Small intestine (tissue), 7 donors: ENCODE measurements at regions not wholly inside any gene's neighbourhood (a gene's known extent, or its start where the extent isn't known, plus 50 kb on each side); places are given as distances from the start of the nearest gene placed in this dataset.

ENCODE experiments used
- DNase-seq, 2 donors: peaks; one replicate each; pipeline versions ENCODE4 v3.0.0 to v3.0.0-alpha.2; 2013
- FAIRE-seq: peaks from 2 replicates; lab custom pipeline; 2012; peaks lifted over from hg19 to GRCh38; lab: Jason Lieb, UNC
- H3K27ac ChIP-seq, 3 donors: one replicate each; pipeline ENCODE4 v1.5.1; 2013; ENCODE audit warnings: low read length in 2 of 3, mild to moderate bottlenecking in 2 of 3, control low read depth in 1 of 3, inconsistent platforms in 1 of 3, low read depth in 1 of 3, moderate library complexity in 1 of 3
- H3K27me3 ChIP-seq, 3 donors: one replicate each; pipeline ENCODE4 v1.6.1; 2013; ENCODE audit warnings: low read length in 3 of 3, inconsistent platforms in 1 of 3; ENCODE audit not compliant: control insufficient read depth in 3 of 3, insufficient read depth in 3 of 3
- H3K36me3 ChIP-seq, 3 donors: one replicate each; pipeline ENCODE4 v1.6.1; 2013; ENCODE audit warnings: low read length in 3 of 3, inconsistent platforms in 1 of 3, low read depth in 1 of 3, mild to moderate bottlenecking in 1 of 3, moderate library complexity in 1 of 3; ENCODE audit not compliant: control insufficient read depth in 3 of 3, insufficient read depth in 2 of 3
- H3K4me1 ChIP-seq, 3 donors: one replicate each; pipeline ENCODE4 v1.6.1; 2013; ENCODE audit warnings: low read length in 2 of 3, inconsistent platforms in 1 of 3, low read depth in 1 of 3, mild to moderate bottlenecking in 1 of 3, moderate library complexity in 1 of 3; ENCODE audit not compliant: control insufficient read depth in 3 of 3, insufficient read depth in 2 of 3
- H3K4me3 ChIP-seq, 3 donors: one replicate each; pipeline ENCODE4 v1.5.1; 2013; ENCODE audit warnings: low read length in 3 of 3, control low read depth in 1 of 3, inconsistent platforms in 1 of 3, low read depth in 1 of 3, mild to moderate bottlenecking in 1 of 3, moderate library complexity in 1 of 3
- H3K9me3 ChIP-seq, 2 donors: one replicate each; pipeline ENCODE4 v1.6.1; 2013; ENCODE audit warnings: low read depth in 1 of 2, low read length in 1 of 2; ENCODE audit not compliant: control insufficient read depth in 2 of 2, insufficient read depth in 1 of 2
- WGBS, 3 donors: extraction: QIAGEN DNeasy Blood & Tissue Kit; methylation state at CpG; one replicate each; pipeline ENCODE4 v1.1.7; 2013; 5-methylcytosine and 5-hydroxymethylcytosine counted together
- donor health status: healthy with polysubstance abuse.
- donor health status: control.
- donor health status: control.
- donor health status: Bipolar disorder and iron deficiency.
- donor health status: healthy.

GRCh38 chr22:48796310-48797015, 1031.2 kb downstream of the BRD1 start:
- H3K4me3 ChIP-seq, result no peak overlapping the region
- H3K9me3 ChIP-seq, result peaks cover 0 to 4% of the 10 kb centered on the region in 2 donors
- H3K36me3 ChIP-seq, result no peaks in the 10 kb centered on the region
- DNase-seq (no peak), FAIRE-seq (no peak)
- H3K27ac ChIP-seq, result no peak overlapping the region
- H3K27me3 ChIP-seq, result no peaks in the 10 kb centered on the region
- no peaks in the 10 kb centered on the region for H3K4me1 ChIP-seq
- WGBS, 3 donors, result 70 to 76% (median 76%) methylated on average over 14 of the region's 14 CpGs

GRCh38 chr22:48795664-48796063, 1032.0 kb downstream of the BRD1 start:
- Histone ChIP-seq H3K4me1 (no peaks in the 10 kb centered on the region), H3K27ac (no peak overlapping the region), H3K9me3 (peaks cover 0 to 4% of the 10 kb centered on the region in 2 donors), H3K27me3 (no peaks in the 10 kb centered on the region), H3K36me3 (no peaks in the 10 kb centered on the region), H3K4me3 (no peak overlapping the region)
- WGBS, 3 donors, result 38 to 46% (median 44%) methylated on average over 2 of the region's 2 CpGs
- DNase-seq (no peak), FAIRE-seq (no peak)

- 69 to 83% (median 77%) methylated on average over 7 of the region's 7 CpGs for WGBS, 3 donors
Measured at GRCh38 chr22:48794906-48795305, 1032.8 kb downstream of the BRD1 start.

GRCh38 chr22:48793949-48794348, 1033.7 kb downstream of the BRD1 start:
- H3K27me3 ChIP-seq, result no peaks in the 10 kb centered on the region
- FAIRE-seq (no peak), DNase-seq (no peak)
- H3K4me3 ChIP-seq, result no peak overlapping the region
- 82 to 95% (median 86%) methylated on average over 31 to 37 of the region's 37 CpGs for WGBS, 3 donors
- H3K27ac ChIP-seq, result no peak overlapping the region
- H3K4me1 ChIP-seq, result no peaks in the 10 kb centered on the region
- peaks cover 0 to 4% of the 10 kb centered on the region in 2 donors for H3K9me3 ChIP-seq
- no peaks in the 10 kb centered on the region for H3K36me3 ChIP-seq

More at GRCh38 chr22:48794906-48795305, 1032.8 kb downstream of the BRD1 start:
- DNase-seq, result no peak
- Histone ChIP-seq H3K9me3 (peaks cover 0 to 4% of the 10 kb centered on the region in 2 donors), H3K36me3 (no peaks in the 10 kb centered on the region), H3K27ac (no peak overlapping the region), H3K27me3 (no peaks in the 10 kb centered on the region), H3K4me3 (no peak overlapping the region), H3K4me1 (no peaks in the 10 kb centered on the region)
- FAIRE-seq, result no peak

- Histone ChIP-seq H3K27ac (no peak overlapping the region), H3K4me1 (peaks cover 0 to 4% (median 0%) of the 10 kb centered on the region in 3 donors), H3K4me3 (no peak overlapping the region), H3K9me3 (peaks cover 0 to 3% of the 10 kb centered on the region in 2 donors), H3K36me3 (no peaks in the 10 kb centered on the region), H3K27me3 (no peaks in the 10 kb centered on the region)
- DNase-seq, result no peak
- WGBS, 3 donors, result 89 to 96% (median 93%) methylated on average over 3 of the region's 3 CpGs
- FAIRE-seq, result no peak
Measured at GRCh38 chr22:48786679-48786996, 1041.0 kb downstream of the BRD1 start.

- FAIRE-seq (no peak), DNase-seq (no peak)
- H3K4me1 ChIP-seq, result peaks cover 0 to 4% (median 0%) of the 10 kb centered on the region in 3 donors
- H3K4me3 ChIP-seq, result no peak overlapping the region
- no peak overlapping the region for H3K27ac ChIP-seq
- no peaks in the 10 kb centered on the region for H3K36me3 ChIP-seq
- H3K27me3 ChIP-seq, result no peaks in the 10 kb centered on the region
- WGBS, 3 donors, result 71 to 81% (median 80%) methylated on average over 13 to 14 of the region's 14 CpGs
- H3K9me3 ChIP-seq, result peaks cover 0 to 4% of the 10 kb centered on the region in 2 donors
Measured at GRCh38 chr22:48785792-48786678, 1041.6 kb downstream of the BRD1 start.

- WGBS, 3 donors, result 89 to 91% (median 91%) methylated on average over 21 of the region's 21 CpGs
- Histone ChIP-seq H3K9me3 (peaks cover 0 to 4% of the 10 kb centered on the region in 2 donors), H3K36me3 (no peaks in the 10 kb centered on the region), H3K4me3 (no peak overlapping the region), H3K27me3 (no peaks in the 10 kb centered on the region), H3K4me1 (peaks cover 0 to 4% (median 0%) of the 10 kb centered on the region in 3 donors), H3K27ac (no peak overlapping the region)
- FAIRE-seq, result no peak
- DNase-seq, result no peak
Measured at GRCh38 chr22:48784701-48785503, 1042.8 kb downstream of the BRD1 start.

GRCh38 chr22:48783821-48784266, 1043.8 kb downstream of the BRD1 start:
- Histone ChIP-seq H3K27me3 (no peaks in the 10 kb centered on the region), H3K36me3 (no peaks in the 10 kb centered on the region), H3K27ac (peak overlapping the region in 2 of 3 donors; percentile 42 to 75), H3K9me3 (peaks cover 0 to 4% of the 10 kb centered on the region in 2 donors), H3K4me3 (no peak overlapping the region), H3K4me1 (peaks cover 0 to 4% (median 0%) of the 10 kb centered on the region in 3 donors)
- DNase-seq, result peak; percentile 66 to 69
- WGBS, 3 donors, result 26 to 60% (median 40%) methylated on average over 15 of the region's 15 CpGs
- no peak for FAIRE-seq
